LNCaP clone FGC (cell line): ENCODE measurements at regions not wholly inside any gene's neighbourhood (a gene's known extent, or its start where the extent isn't known, plus 50 kb on each side); places are given as distances from the start of the nearest gene placed in this dataset.

ENCODE experiments used
- DNase-seq: peaks from one replicate; pipeline ENCODE4 v3.0.0-alpha.2; 2011; ENCODE audit warnings: low read depth
- H3K4me3 ChIP-seq: 2 replicates; pipeline ENCODE4 v1.5.1; 2011; ENCODE audit warnings: mild to moderate bottlenecking, low read depth, low read length, control low read depth
- TF ChIP-seq, protein P1 (sequence below): IDR thresholded peaks from 2 replicates; pipeline ENCODE4 v1.5.1; 2012; ENCODE audit warnings: mild to moderate bottlenecking; ENCODE audit not compliant: control insufficient read depth, insufficient read depth; ENCODE audit errors: extremely low read depth

DNA sequence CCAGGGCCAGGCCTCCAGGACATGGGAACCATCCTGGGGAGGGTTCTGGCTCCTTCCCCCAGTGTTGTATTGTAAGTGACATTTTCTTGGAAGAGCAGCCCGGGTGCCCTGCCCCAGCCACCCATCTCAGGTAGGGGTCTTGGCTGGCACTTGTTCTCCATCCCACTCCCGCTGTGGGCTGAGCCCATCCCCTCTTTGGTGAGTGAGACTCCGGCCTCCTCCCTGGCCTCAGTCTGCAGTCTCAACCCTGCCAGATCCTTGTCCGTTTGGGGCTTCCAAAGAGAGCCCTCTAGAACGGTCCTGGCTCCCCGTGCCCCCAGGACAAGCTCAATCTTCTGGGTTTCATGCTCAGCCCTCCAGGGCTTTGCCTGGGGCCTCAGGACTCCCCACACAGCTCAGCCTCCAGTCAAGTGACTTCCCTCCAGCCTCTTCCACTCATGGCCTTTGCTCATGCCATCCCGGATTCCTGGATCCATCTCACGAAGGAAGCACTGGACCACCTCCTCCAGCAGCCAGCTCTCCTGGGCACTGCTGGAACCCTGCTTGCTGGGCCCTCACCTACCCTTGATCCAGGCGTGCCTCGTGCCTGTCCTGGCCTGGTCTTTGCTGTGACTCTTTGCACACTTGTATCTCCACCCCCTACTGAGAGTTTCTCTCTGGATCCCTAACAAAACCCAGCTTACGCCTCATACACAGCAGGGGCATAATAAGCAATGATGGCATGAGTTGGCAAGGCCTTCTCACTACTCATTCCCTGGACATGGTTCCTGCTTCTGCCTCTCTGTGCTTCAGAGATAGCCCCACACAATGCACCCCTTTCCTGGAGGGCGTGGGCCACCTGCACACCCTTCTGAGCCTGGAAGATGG is 297.4 kb upstream of the RTL1 start:
- no peak for DNase-seq
- no peak overlapping the region for H3K4me3 ChIP-seq
- TF ChIP-seq, protein P1, sequence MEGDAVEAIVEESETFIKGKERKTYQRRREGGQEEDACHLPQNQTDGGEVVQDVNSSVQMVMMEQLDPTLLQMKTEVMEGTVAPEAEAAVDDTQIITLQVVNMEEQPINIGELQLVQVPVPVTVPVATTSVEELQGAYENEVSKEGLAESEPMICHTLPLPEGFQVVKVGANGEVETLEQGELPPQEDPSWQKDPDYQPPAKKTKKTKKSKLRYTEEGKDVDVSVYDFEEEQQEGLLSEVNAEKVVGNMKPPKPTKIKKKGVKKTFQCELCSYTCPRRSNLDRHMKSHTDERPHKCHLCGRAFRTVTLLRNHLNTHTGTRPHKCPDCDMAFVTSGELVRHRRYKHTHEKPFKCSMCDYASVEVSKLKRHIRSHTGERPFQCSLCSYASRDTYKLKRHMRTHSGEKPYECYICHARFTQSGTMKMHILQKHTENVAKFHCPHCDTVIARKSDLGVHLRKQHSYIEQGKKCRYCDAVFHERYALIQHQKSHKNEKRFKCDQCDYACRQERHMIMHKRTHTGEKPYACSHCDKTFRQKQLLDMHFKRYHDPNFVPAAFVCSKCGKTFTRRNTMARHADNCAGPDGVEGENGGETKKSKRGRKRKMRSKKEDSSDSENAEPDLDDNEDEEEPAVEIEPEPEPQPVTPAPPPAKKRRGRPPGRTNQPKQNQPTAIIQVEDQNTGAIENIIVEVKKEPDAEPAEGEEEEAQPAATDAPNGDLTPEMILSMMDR, result no peak

DNA sequence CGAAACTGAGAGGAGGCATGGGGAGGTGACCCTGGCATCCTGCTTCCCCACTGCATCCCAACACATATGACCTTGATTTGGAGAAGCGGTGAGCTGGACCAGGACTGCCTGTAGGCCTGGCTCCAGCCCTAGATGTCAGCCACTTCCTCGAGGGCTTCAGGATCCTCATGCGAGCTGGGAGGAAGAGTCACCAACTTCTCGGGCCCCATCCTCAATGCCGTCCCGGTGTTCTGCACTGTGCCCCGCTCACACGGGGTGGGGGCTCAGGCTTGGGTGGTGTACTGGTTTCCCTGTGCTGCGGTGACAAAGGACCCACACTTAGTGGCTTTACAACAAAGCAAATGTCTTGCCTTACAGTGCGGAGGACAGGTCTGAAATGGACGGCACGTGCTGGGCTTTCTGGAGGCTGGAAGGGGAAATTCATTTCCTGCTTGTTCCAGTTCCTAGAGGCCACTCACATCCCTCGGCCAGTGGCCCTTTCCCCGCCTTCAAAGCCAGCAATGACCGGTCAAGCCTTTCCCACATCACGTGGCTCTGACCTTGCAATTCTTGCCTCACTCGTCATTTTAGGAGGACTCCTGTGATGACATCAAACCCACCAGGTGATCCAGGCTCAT is 298.1 kb upstream of the RTL1 start:
- DNase-seq, result no peak
- no peak overlapping the region for H3K4me3 ChIP-seq
- TF ChIP-seq, protein P1, result no peak

DNA sequence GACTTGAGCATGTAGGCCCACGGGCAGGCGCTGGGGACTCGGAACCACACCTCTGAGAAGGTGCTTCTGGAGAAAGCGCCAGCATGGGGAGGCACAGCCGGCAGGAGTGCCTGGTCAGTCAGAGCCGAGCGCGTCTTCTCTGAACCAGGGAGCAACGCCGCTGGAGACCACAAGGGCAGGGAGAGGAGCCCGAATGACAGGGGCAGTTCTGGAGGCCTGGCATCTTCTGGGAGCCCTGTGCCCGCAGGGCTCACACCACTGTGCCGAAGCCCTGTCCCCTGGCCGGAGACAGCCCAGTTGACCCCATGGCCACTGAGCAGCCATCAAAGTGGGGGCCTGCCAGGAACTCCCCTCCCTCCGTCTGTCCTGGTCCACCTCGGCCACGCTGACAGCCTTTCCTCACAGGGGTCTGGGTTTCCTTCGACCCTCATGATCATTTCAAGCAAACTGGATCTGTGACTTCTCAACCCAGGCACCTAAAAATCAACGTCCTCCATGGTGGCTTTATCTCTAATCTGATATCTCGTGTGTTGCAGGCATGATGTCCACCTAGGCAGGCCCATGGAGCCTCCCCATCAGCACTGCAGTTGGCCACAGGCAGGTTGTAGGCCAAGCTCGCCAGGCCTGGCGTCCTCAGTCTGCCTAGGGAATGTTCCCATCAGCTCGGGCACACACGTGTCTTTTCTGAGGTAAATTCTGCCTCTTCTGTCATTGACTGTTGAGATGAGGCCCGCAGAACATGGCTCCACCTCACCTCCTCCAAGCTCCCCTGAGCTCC is 299.3 kb upstream of the RTL1 start:
- TF ChIP-seq, protein P1, result no peak
- no peak for DNase-seq
- no peak overlapping the region for H3K4me3 ChIP-seq

DNA sequence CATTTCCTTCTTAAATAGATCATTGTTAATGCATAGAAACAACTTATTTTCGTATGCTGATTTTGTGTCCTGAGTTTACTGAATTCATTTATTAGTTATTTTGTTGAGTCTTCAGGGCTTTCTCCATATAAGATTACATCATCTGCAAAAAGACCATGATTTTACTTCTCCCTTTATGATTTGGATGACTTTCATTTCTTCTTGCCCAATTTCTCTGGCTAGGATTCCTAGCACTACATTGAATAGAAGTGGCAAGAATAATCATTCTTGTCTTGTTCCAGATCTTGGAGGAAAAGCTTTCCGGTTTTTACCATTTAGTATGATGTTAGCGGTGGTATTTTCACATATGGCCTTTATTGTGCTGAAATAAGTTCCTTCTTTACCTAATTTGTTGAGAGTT is 303.0 kb upstream of the RTL1 start:
- TF ChIP-seq, protein P1, result no peak
- DNase-seq, result no peak
- no peak overlapping the region for H3K4me3 ChIP-seq

DNA sequence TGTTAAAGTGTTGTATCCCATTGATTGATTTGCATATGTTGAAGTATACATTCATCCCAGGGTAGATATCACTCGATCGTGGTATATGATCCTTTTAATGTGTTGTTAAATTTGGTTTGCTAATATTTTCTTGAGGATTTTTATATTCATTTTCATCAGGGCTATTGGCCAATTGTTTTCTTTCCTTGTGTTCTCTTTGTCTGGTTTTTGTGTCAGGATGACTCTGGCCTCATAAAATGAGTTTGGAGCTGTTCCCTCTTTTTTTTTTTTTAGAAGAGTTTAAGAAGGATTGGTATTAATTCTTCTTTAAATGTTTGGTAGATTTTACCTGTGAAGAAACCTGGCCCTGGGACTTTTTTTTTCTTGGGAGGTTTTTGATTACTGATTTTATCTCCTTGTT is 303.5 kb upstream of the RTL1 start:
- no peak overlapping the region for H3K4me3 ChIP-seq
- peak; percentile 27 for DNase-seq
- TF ChIP-seq, protein P1, result no peak

DNA sequence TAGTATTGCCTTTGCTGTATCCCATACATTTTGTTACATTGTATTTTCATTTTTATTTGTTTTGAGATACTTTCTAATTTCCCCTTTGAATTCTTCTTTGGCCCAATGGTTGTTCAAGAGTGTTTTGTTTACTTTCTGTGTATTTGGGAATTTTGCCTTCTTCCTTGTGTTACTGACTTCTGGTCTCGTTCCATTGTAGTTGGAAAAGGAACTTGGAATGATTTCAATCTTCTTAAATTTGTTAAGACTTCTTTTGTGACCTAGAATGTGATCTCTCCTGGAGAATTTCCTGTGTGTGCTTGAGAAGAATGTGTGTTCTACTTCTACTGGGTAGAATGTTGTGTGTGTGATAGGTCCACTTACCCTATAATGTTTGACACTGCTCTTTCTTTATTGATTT is 304.4 kb upstream of the RTL1 start:
- TF ChIP-seq, protein P1, result no peak
- DNase-seq, result peak; percentile 27
- no peak overlapping the region for H3K4me3 ChIP-seq
